ENCODE measurements at regions not wholly inside any gene's neighbourhood (a gene's known extent, or its start where the extent isn't known, plus 50 kb on each side); places are given as distances from the start of the nearest gene placed in this dataset.

GRCh38 chr14:83347874-83348273 lies 1814.2 kb upstream of the SEL1L start:
- no peak overlapping the region for H3K4ac ChIP-seq (ENCODE audit: low read depth, low read length)
- H3K79me2 ChIP-seq (ENCODE audit: control insufficient read depth, insufficient read depth, low read length, poor library complexity), result no peaks in the 10 kb centered on the region
- no peak overlapping the region for H3K4me2 ChIP-seq (ENCODE audit: low read length)
- no peak overlapping the region for H4K12ac ChIP-seq (ENCODE audit: low read depth, low read length)
- H4K91ac ChIP-seq (ENCODE audit: low read depth, low read length), result no peak overlapping the region
- no peaks in the 10 kb centered on the region for H3K36me3 ChIP-seq (ENCODE audit: control insufficient read depth in 1 of 2, insufficient read depth in 2 of 2, low read length in 2 of 2)
- H3K4me3 ChIP-seq (ENCODE audit: low read depth, low read length), result no peak overlapping the region
- H3K14ac ChIP-seq (ENCODE audit: low read length), result no peak overlapping the region
- H2BK12ac ChIP-seq (ENCODE audit: low read length), result no peak overlapping the region
- no peak overlapping the region for H4K8ac ChIP-seq (ENCODE audit: low read depth, low read length)
- no peaks in the 10 kb centered on the region for H3K79me1 ChIP-seq (ENCODE audit: low read length)
- no peak overlapping the region for H2BK120ac ChIP-seq (ENCODE audit: insufficient read depth, low read length, poor library complexity)
- H3K23ac ChIP-seq (ENCODE audit: low read length), result no peak overlapping the region
- H3K18ac ChIP-seq (ENCODE audit: low read length), result no peak overlapping the region
- no peaks in the 10 kb centered on the region for H3K27me3 ChIP-seq (ENCODE audit: insufficient read depth, low read length)
- no CpG with 5 or more reads among the region's 1 CpG for WGBS (ENCODE audit: extremely low coverage, insufficient coverage, insufficient read length)
- H3K9me3 ChIP-seq (ENCODE audit: insufficient read depth, low read depth, low read length), result no peaks in the 10 kb centered on the region
- H3K4me1 ChIP-seq (ENCODE audit: control insufficient read depth in 1 of 2, insufficient read depth in 2 of 2, low read length in 2 of 2), result no peaks in the 10 kb centered on the region
- DNase-seq, result no peak
- H2AFZ ChIP-seq (ENCODE audit: insufficient read depth, low read length, poor library complexity), result no peak overlapping the region
- no peak overlapping the region for H3K9ac ChIP-seq (ENCODE audit: low read length)
- H2BK5ac ChIP-seq (ENCODE audit: low read depth, low read length, poor library complexity), result no peak overlapping the region
- no peak overlapping the region for H2AK5ac ChIP-seq (ENCODE audit: low read length)
- H3K27ac ChIP-seq (ENCODE audit: low read depth, low read length), result no peak overlapping the region

GRCh38 chr14:83355609-83356008 lies 1822.0 kb upstream of the SEL1L start:
- H3K4me1 ChIP-seq (ENCODE audit: control insufficient read depth in 1 of 2, insufficient read depth in 2 of 2, low read length in 2 of 2), result no peaks in the 10 kb centered on the region
- no peaks in the 10 kb centered on the region for H3K9me3 ChIP-seq (ENCODE audit: insufficient read depth, low read depth, low read length)
- H3K27me3 ChIP-seq (ENCODE audit: insufficient read depth, low read length), result no peaks in the 10 kb centered on the region
- H3K27ac ChIP-seq (ENCODE audit: low read depth, low read length), result no peak overlapping the region
- H3K14ac ChIP-seq (ENCODE audit: low read length), result no peak overlapping the region
- no peak overlapping the region for H4K8ac ChIP-seq (ENCODE audit: low read depth, low read length)
- H2BK5ac ChIP-seq (ENCODE audit: low read depth, low read length, poor library complexity), result no peak overlapping the region
- no peak overlapping the region for H3K4ac ChIP-seq (ENCODE audit: low read depth, low read length)
- no peak overlapping the region for H2AFZ ChIP-seq (ENCODE audit: insufficient read depth, low read length, poor library complexity)
- H3K79me1 ChIP-seq (ENCODE audit: low read length), result no peaks in the 10 kb centered on the region
- H3K18ac ChIP-seq (ENCODE audit: low read length), result no peak overlapping the region
- no peak overlapping the region for H2AK5ac ChIP-seq (ENCODE audit: low read length)
- WGBS (ENCODE audit: extremely low coverage, insufficient coverage, insufficient read length), result no CpG with 5 or more reads among the region's 2 CpGs
- no peak overlapping the region for H3K23ac ChIP-seq (ENCODE audit: low read length)
- H4K12ac ChIP-seq (ENCODE audit: low read depth, low read length), result no peak overlapping the region
- H3K4me2 ChIP-seq (ENCODE audit: low read length), result no peak overlapping the region
- H3K9ac ChIP-seq (ENCODE audit: low read length), result no peak overlapping the region
- H3K79me2 ChIP-seq (ENCODE audit: control insufficient read depth, insufficient read depth, low read length, poor library complexity), result no peaks in the 10 kb centered on the region
- H3K4me3 ChIP-seq (ENCODE audit: low read depth, low read length), result no peak overlapping the region
- no peak overlapping the region for H2BK12ac ChIP-seq (ENCODE audit: low read length)
- DNase-seq, result no peak
- no peaks in the 10 kb centered on the region for H3K36me3 ChIP-seq (ENCODE audit: control insufficient read depth in 1 of 2, insufficient read depth in 2 of 2, low read length in 2 of 2)
- H4K91ac ChIP-seq (ENCODE audit: low read depth, low read length), result no peak overlapping the region
- no peak overlapping the region for H2BK120ac ChIP-seq (ENCODE audit: insufficient read depth, low read length, poor library complexity)

- Histone ChIP-seq H4K8ac (ENCODE audit: low read depth, low read length) (no peak overlapping the region), H2AFZ (ENCODE audit: insufficient read depth, low read length, poor library complexity) (no peak overlapping the region), H2BK5ac (ENCODE audit: low read depth, low read length, poor library complexity) (no peak overlapping the region), H3K18ac (ENCODE audit: low read length) (no peak overlapping the region), H3K4me1 (ENCODE audit: control insufficient read depth in 1 of 2, insufficient read depth in 2 of 2, low read length in 2 of 2) (no peaks in the 10 kb centered on the region), H3K36me3 (ENCODE audit: control insufficient read depth in 1 of 2, insufficient read depth in 2 of 2, low read length in 2 of 2) (no peaks in the 10 kb centered on the region), H3K4ac (ENCODE audit: low read depth, low read length) (no peak overlapping the region), H3K14ac (ENCODE audit: low read length) (no peak overlapping the region), H3K79me2 (ENCODE audit: control insufficient read depth, insufficient read depth, low read length, poor library complexity) (no peaks in the 10 kb centered on the region), H2BK12ac (ENCODE audit: low read length) (no peak overlapping the region), H3K27me3 (ENCODE audit: insufficient read depth, low read length) (no peaks in the 10 kb centered on the region), H2AK5ac (ENCODE audit: low read length) (no peak overlapping the region), H3K79me1 (ENCODE audit: low read length) (no peaks in the 10 kb centered on the region), H3K4me3 (ENCODE audit: low read depth, low read length) (no peak overlapping the region), H3K23ac (ENCODE audit: low read length) (no peak overlapping the region), H3K9me3 (ENCODE audit: insufficient read depth, low read depth, low read length) (no peaks in the 10 kb centered on the region), H3K4me2 (ENCODE audit: low read length) (no peak overlapping the region), H4K91ac (ENCODE audit: low read depth, low read length) (no peak overlapping the region), H2BK120ac (ENCODE audit: insufficient read depth, low read length, poor library complexity) (no peak overlapping the region), H3K9ac (ENCODE audit: low read length) (no peak overlapping the region), H4K12ac (ENCODE audit: low read depth, low read length) (no peak overlapping the region), H3K27ac (ENCODE audit: low read depth, low read length) (no peak overlapping the region)
- DNase-seq, result no peak
- WGBS (ENCODE audit: extremely low coverage, insufficient coverage, insufficient read length), result no CpG with 5 or more reads among the region's 5 CpGs
Measured at GRCh38 chr14:83356080-83356479, 1822.4 kb upstream of the SEL1L start.

- DNase-seq, result no peak
- Histone ChIP-seq H3K23ac (ENCODE audit: low read length) (no peak overlapping the region), H4K8ac (ENCODE audit: low read depth, low read length) (no peak overlapping the region), H3K36me3 (ENCODE audit: control insufficient read depth in 1 of 2, insufficient read depth in 2 of 2, low read length in 2 of 2) (no peaks in the 10 kb centered on the region), H2BK5ac (ENCODE audit: low read depth, low read length, poor library complexity) (no peak overlapping the region), H4K91ac (ENCODE audit: low read depth, low read length) (no peak overlapping the region), H3K9ac (ENCODE audit: low read length) (no peak overlapping the region), H2BK12ac (ENCODE audit: low read length) (no peak overlapping the region), H3K9me3 (ENCODE audit: insufficient read depth, low read depth, low read length) (no peaks in the 10 kb centered on the region), H3K4me3 (ENCODE audit: low read depth, low read length) (no peak overlapping the region), H4K12ac (ENCODE audit: low read depth, low read length) (no peak overlapping the region), H2AFZ (ENCODE audit: insufficient read depth, low read length, poor library complexity) (no peak overlapping the region), H3K27me3 (ENCODE audit: insufficient read depth, low read length) (no peaks in the 10 kb centered on the region), H3K4me1 (ENCODE audit: control insufficient read depth in 1 of 2, insufficient read depth in 2 of 2, low read length in 2 of 2) (no peaks in the 10 kb centered on the region), H3K4ac (ENCODE audit: low read depth, low read length) (no peak overlapping the region), H3K14ac (ENCODE audit: low read length) (no peak overlapping the region), H3K27ac (ENCODE audit: low read depth, low read length) (no peak overlapping the region), H2BK120ac (ENCODE audit: insufficient read depth, low read length, poor library complexity) (no peak overlapping the region), H3K79me2 (ENCODE audit: control insufficient read depth, insufficient read depth, low read length, poor library complexity) (no peaks in the 10 kb centered on the region), H3K4me2 (ENCODE audit: low read length) (no peak overlapping the region), H2AK5ac (ENCODE audit: low read length) (no peak overlapping the region), H3K79me1 (ENCODE audit: low read length) (no peaks in the 10 kb centered on the region), H3K18ac (ENCODE audit: low read length) (no peak overlapping the region)
- no CpG with 5 or more reads among the region's 1 CpG for WGBS (ENCODE audit: extremely low coverage, insufficient coverage, insufficient read length)
Measured at GRCh38 chr14:83372271-83372670, 1838.6 kb upstream of the SEL1L start.
